ENCODE measurements at regions not wholly inside any gene's neighbourhood (a gene's known extent, or its start where the extent isn't known, plus 50 kb on each side); places are given as distances from the start of the nearest gene placed in this dataset.
"Not testable (repeated sequence)": the region's sequence is repeated elsewhere in the genome, so short reads cannot be mapped to it uniquely, and the experiment has no call there.

- H3K4me3 ChIP-seq (replicated peaks; ENCODE audit: low read depth, low read length), result no peak overlapping the region
- H3K36me3 ChIP-seq (ENCODE audit: control insufficient read depth, insufficient read depth, low read length), result no peaks in the 10 kb centered on the region
- no peak for TF ChIP-seq CTCF (IDR thresholded peaks at IDR 0.05; ENCODE audit: insufficient read depth, low read length, poor library complexity, severe bottlenecking)
- no peak for DNase-seq (ENCODE audit: extremely low read depth, insufficient read length)
- no peaks in the 10 kb centered on the region for H3K27me3 ChIP-seq (replicated peaks; ENCODE audit: control insufficient read depth, insufficient read depth, low read length)
Observed at GRCh38 chr5:29498860-29499259, 1694.6 kb upstream of the CDH6 start.

- Histone ChIP-seq H3K4me3 (replicated peaks; ENCODE audit: low read depth, low read length) (no peak overlapping the region), H3K36me3 (ENCODE audit: control insufficient read depth, insufficient read depth, low read length) (no peaks in the 10 kb centered on the region), H3K27me3 (replicated peaks; ENCODE audit: control insufficient read depth, insufficient read depth, low read length) (no peaks in the 10 kb centered on the region)
- TF ChIP-seq CTCF (IDR thresholded peaks at IDR 0.05; ENCODE audit: insufficient read depth, low read length, poor library complexity, severe bottlenecking), result no peak
- no peak for DNase-seq (ENCODE audit: extremely low read depth, insufficient read length)
Observed at GRCh38 chr5:29498412-29498811, 1695.1 kb upstream of the CDH6 start.

DNA sequence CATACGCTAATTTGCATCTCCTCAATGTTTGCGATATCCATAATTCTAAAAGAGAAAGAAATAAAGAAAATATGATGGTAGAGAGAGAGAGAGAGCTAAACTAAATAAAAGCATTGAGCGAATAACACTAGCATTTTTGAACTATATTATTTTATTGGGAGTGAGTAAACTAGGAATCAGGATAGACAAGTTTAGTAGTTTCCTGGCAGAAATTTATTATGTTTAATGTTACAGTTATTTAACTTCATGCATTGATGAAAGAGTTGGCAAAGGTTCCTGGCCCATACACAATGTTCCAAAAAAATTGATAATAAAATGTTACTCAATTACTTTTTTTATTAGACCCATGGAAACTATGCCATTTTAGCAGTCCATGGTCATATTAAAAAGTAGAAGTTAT, 1708.2 kb upstream of the CDH6 start:
- DNase-seq (ENCODE audit: extremely low read depth, insufficient read length), result no peak
- Histone ChIP-seq H3K27me3 (replicated peaks; ENCODE audit: control insufficient read depth, insufficient read depth, low read length) (no peaks in the 10 kb centered on the region), H3K36me3 (ENCODE audit: control insufficient read depth, insufficient read depth, low read length) (no peaks in the 10 kb centered on the region), H3K4me3 (replicated peaks; ENCODE audit: low read depth, low read length) (no peak overlapping the region)
- no peak for TF ChIP-seq CTCF (IDR thresholded peaks at IDR 0.05; ENCODE audit: insufficient read depth, low read length, poor library complexity, severe bottlenecking)

DNA sequence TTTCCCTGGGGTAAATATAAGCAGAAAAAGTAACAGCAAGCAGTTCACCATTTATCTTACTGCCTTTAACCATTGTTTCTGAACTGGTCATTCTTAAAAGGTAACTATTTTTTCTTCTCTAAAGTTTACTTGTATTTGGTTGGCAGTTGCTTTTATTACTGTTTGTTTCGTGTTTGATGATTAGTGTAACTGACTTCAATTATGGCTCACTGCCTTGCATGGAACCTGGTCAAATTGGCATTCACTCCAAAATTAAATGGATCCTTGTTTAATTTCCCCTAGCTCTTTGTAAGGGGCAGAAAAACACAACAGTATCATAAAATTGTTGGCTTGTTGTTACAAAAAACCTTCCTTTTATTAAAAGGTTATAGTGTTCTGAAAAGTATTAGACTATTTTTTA, 1723.9 kb upstream of the CDH6 start:
- DNase-seq (ENCODE audit: extremely low read depth, insufficient read length), result no peak
- Histone ChIP-seq H3K36me3 (ENCODE audit: control insufficient read depth, insufficient read depth, low read length) (no peaks in the 10 kb centered on the region), H3K27me3 (replicated peaks; ENCODE audit: control insufficient read depth, insufficient read depth, low read length) (no peaks in the 10 kb centered on the region), H3K4me3 (replicated peaks; ENCODE audit: low read depth, low read length) (no peak overlapping the region)
- TF ChIP-seq CTCF (IDR thresholded peaks at IDR 0.05; ENCODE audit: insufficient read depth, low read length, poor library complexity, severe bottlenecking), result no peak

- H3K36me3 ChIP-seq (ENCODE audit: control insufficient read depth, insufficient read depth, low read length), result no peaks in the 10 kb centered on the region
- no peak overlapping the region for H3K4me3 ChIP-seq (replicated peaks; ENCODE audit: low read depth, low read length)
- no peak for TF ChIP-seq CTCF (IDR thresholded peaks at IDR 0.05; ENCODE audit: insufficient read depth, low read length, poor library complexity, severe bottlenecking)
- no peak for DNase-seq (ENCODE audit: extremely low read depth, insufficient read length)
- H3K27me3 ChIP-seq (replicated peaks; ENCODE audit: control insufficient read depth, insufficient read depth, low read length), result no peaks in the 10 kb centered on the region
Observed at GRCh38 chr5:29462241-29462640, 1731.2 kb upstream of the CDH6 start.

DNA sequence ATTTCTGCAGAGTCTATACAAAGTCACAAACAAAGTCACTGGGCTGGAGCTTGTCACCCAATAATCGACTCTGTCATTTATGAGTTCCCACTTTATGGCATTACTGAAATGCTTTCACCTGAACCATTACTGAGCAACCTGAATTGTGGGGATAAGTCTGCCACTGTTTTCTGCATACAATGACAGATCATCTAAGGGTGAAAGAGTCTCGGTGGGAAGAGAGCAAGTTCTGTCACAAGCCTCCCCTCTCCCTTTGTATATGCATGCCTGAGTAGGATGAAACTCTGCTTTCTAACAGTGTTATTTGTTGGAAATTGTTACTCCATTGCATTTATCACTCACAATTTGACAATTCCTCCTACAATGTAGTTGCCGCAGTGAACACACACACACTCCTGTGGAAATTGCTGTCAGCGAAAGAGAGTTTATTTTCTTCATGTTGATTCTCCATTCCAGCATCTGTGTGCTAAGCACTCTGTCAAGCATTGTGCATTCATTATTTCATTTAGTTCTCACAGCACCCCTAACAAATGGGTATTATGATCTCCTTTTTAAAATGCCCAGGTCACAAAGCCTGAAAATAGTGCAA, 1732.4 kb upstream of the CDH6 start:
- no peak overlapping the region for H3K4me3 ChIP-seq (replicated peaks; ENCODE audit: low read depth, low read length)
- DNase-seq (ENCODE audit: extremely low read depth, insufficient read length), result no peak
- no peak for TF ChIP-seq CTCF (IDR thresholded peaks at IDR 0.05; ENCODE audit: insufficient read depth, low read length, poor library complexity, severe bottlenecking)
- H3K27me3 ChIP-seq (replicated peaks; ENCODE audit: control insufficient read depth, insufficient read depth, low read length), result no peaks in the 10 kb centered on the region
- H3K36me3 ChIP-seq (ENCODE audit: control insufficient read depth, insufficient read depth, low read length), result no peaks in the 10 kb centered on the region

- not testable (repeated sequence) for H3K27me3 ChIP-seq (replicated peaks; ENCODE audit: control insufficient read depth, insufficient read depth, low read length); DNase-seq (ENCODE audit: extremely low read depth, insufficient read length); H3K36me3 ChIP-seq (ENCODE audit: control insufficient read depth, insufficient read depth, low read length); H3K4me3 ChIP-seq (replicated peaks; ENCODE audit: low read depth, low read length)
Observed at GRCh38 chr5:29451004-29451403, 1742.5 kb upstream of the CDH6 start.

Data from GM06990 (cell line).